ENCODE measurements at regions not wholly inside any gene's neighbourhood (a gene's known extent, or its start where the extent isn't known, plus 50 kb on each side); places are given as distances from the start of the nearest gene placed in this dataset.

DNA sequence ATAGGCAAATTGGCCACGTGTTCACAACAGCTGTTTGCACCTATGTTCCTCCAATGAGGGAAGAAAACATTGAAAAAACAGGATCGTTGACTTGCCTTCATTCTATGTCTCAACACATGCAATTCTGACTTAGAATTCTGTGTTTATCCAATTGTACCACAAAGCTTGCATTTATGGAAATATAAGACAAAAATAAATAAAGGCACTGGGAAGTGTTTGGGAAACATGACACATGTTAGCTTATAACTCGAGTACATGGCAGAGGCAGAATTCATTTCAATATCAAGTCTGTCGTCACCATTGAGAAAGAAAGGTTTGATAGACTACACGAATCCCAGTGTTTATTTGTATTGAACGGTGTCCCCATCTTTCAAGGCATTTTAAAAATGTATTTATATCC, 291.2 kb downstream of the AHR start:
- Histone ChIP-seq H3K9me3 (ENCODE audit: insufficient read depth, low read depth, low read length) (no peaks in the 10 kb centered on the region), H3K27ac (ENCODE audit: low read depth, low read length) (no peak overlapping the region), H3K9ac (ENCODE audit: low read length) (no peak overlapping the region), H3K79me2 (ENCODE audit: insufficient read depth, low read length) (no peaks in the 10 kb centered on the region), H3K4me3 (ENCODE audit: insufficient read depth, low read depth, low read length) (no peak overlapping the region), H4K20me1 (ENCODE audit: insufficient read depth, low read length) (no peaks in the 10 kb centered on the region), H3K27me3 (ENCODE audit: insufficient read depth, low read length) (no peaks in the 10 kb centered on the region), H3K36me3 (ENCODE audit: insufficient read depth, low read length) (no peaks in the 10 kb centered on the region), H3K4me1 (ENCODE audit: insufficient read depth, low read length) (peaks cover 7% of the 10 kb centered on the region), H3K4me2 (ENCODE audit: low read length) (no peak overlapping the region), H2AFZ (ENCODE audit: low read depth, low read length) (no peak overlapping the region)
- H3K27ac Mint-ChIP-seq (ENCODE audit: unreplicated experiment): no peak overlapping the region
- H3K27me3 Mint-ChIP-seq (ENCODE audit: low read depth, unreplicated experiment): no peaks in the 10 kb centered on the region
- no peaks in the 10 kb centered on the region for H3K36me3 Mint-ChIP-seq (ENCODE audit: low read depth, unreplicated experiment)
- H3K4me3 Mint-ChIP-seq (ENCODE audit: unreplicated experiment): no peak overlapping the region
- peaks cover 9% of the 10 kb centered on the region for H3K4me1 Mint-ChIP-seq (ENCODE audit: low read depth, unreplicated experiment)
- no peaks in the 10 kb centered on the region for H3K9me3 Mint-ChIP-seq (ENCODE audit: unreplicated experiment)
- DNase-seq (ENCODE audit: low read depth): no peak
- FAIRE-seq: no peak
- TF ChIP-seq EZH2 (IDR thresholded peaks at IDR 0.05; ENCODE audit: insufficient read depth, low read length): no peak
- TF ChIP-seq, protein P1, sequence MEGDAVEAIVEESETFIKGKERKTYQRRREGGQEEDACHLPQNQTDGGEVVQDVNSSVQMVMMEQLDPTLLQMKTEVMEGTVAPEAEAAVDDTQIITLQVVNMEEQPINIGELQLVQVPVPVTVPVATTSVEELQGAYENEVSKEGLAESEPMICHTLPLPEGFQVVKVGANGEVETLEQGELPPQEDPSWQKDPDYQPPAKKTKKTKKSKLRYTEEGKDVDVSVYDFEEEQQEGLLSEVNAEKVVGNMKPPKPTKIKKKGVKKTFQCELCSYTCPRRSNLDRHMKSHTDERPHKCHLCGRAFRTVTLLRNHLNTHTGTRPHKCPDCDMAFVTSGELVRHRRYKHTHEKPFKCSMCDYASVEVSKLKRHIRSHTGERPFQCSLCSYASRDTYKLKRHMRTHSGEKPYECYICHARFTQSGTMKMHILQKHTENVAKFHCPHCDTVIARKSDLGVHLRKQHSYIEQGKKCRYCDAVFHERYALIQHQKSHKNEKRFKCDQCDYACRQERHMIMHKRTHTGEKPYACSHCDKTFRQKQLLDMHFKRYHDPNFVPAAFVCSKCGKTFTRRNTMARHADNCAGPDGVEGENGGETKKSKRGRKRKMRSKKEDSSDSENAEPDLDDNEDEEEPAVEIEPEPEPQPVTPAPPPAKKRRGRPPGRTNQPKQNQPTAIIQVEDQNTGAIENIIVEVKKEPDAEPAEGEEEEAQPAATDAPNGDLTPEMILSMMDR (IDR thresholded peaks at IDR 0.05; ENCODE audit: insufficient read depth, low read depth, low read length): no peak

DNA sequence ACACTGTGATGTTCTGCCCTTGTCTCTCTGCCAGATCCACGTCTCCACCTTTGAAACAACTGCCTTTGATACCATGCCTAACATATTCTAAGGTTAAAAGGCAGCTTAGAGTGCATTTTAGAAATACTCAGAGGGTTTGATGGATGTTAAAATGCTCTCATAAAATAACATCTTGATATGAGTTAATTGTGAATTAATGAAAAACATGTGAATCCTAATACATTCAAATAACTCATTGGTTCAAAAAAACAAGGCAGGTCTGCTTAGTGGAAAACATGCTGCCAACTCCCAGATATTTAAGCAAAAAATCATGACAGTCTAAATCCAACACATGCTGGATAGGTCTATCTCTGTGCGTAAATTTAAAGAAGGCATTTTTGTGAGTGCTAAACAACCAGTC, 291.8 kb downstream of the AHR start:
- H3K4me1 ChIP-seq (ENCODE audit: insufficient read depth, low read length): peaks cover 1% of the 10 kb centered on the region
- Mint-ChIP-seq H3K9me3 (ENCODE audit: unreplicated experiment) (no peaks in the 10 kb centered on the region), H3K27ac (ENCODE audit: unreplicated experiment) (no peak overlapping the region), H3K27me3 (ENCODE audit: low read depth, unreplicated experiment) (no peaks in the 10 kb centered on the region), H3K36me3 (ENCODE audit: low read depth, unreplicated experiment) (no peaks in the 10 kb centered on the region), H3K4me1 (ENCODE audit: low read depth, unreplicated experiment) (peaks cover 4% of the 10 kb centered on the region), H3K4me3 (ENCODE audit: unreplicated experiment) (no peak overlapping the region)
- H3K27me3 ChIP-seq (ENCODE audit: insufficient read depth, low read length): no peaks in the 10 kb centered on the region
- H3K27ac ChIP-seq (ENCODE audit: low read depth, low read length): no peak overlapping the region
- H3K4me2 ChIP-seq (ENCODE audit: low read length): no peak overlapping the region
- no peaks in the 10 kb centered on the region for H3K9me3 ChIP-seq (ENCODE audit: insufficient read depth, low read depth, low read length)
- no peaks in the 10 kb centered on the region for H3K79me2 ChIP-seq (ENCODE audit: insufficient read depth, low read length)
- no peak overlapping the region for H3K9ac ChIP-seq (ENCODE audit: low read length)
- DNase-seq (ENCODE audit: low read depth) (no peak), FAIRE-seq (no peak)
- no peaks in the 10 kb centered on the region for H4K20me1 ChIP-seq (ENCODE audit: insufficient read depth, low read length)
- H3K4me3 ChIP-seq (ENCODE audit: insufficient read depth, low read depth, low read length): no peak overlapping the region
- TF ChIP-seq, protein P1 (IDR thresholded peaks at IDR 0.05; ENCODE audit: insufficient read depth, low read depth, low read length): no peak
- TF ChIP-seq EZH2 (IDR thresholded peaks at IDR 0.05; ENCODE audit: insufficient read depth, low read length): no peak
- H2AFZ ChIP-seq (ENCODE audit: low read depth, low read length): no peak overlapping the region
- no peaks in the 10 kb centered on the region for H3K36me3 ChIP-seq (ENCODE audit: insufficient read depth, low read length)

- FAIRE-seq (no peak), DNase-seq (ENCODE audit: low read depth) (no peak)
- Histone ChIP-seq H3K4me1 (ENCODE audit: insufficient read depth, low read length) (no peaks in the 10 kb centered on the region), H2AFZ (ENCODE audit: low read depth, low read length) (no peak overlapping the region), H4K20me1 (ENCODE audit: insufficient read depth, low read length) (no peaks in the 10 kb centered on the region), H3K9me3 (ENCODE audit: insufficient read depth, low read depth, low read length) (no peaks in the 10 kb centered on the region), H3K4me2 (ENCODE audit: low read length) (no peak overlapping the region), H3K27ac (ENCODE audit: low read depth, low read length) (no peak overlapping the region), H3K79me2 (ENCODE audit: insufficient read depth, low read length) (no peaks in the 10 kb centered on the region), H3K4me3 (ENCODE audit: insufficient read depth, low read depth, low read length) (no peak overlapping the region), H3K9ac (ENCODE audit: low read length) (no peak overlapping the region), H3K36me3 (ENCODE audit: insufficient read depth, low read length) (no peaks in the 10 kb centered on the region), H3K27me3 (ENCODE audit: insufficient read depth, low read length) (no peaks in the 10 kb centered on the region)
- no peak overlapping the region for H3K4me3 Mint-ChIP-seq (ENCODE audit: unreplicated experiment)
- no peaks in the 10 kb centered on the region for H3K27me3 Mint-ChIP-seq (ENCODE audit: low read depth, unreplicated experiment)
- H3K36me3 Mint-ChIP-seq (ENCODE audit: low read depth, unreplicated experiment): no peaks in the 10 kb centered on the region
- no peaks in the 10 kb centered on the region for H3K4me1 Mint-ChIP-seq (ENCODE audit: low read depth, unreplicated experiment)
- no peak overlapping the region for H3K27ac Mint-ChIP-seq (ENCODE audit: unreplicated experiment)
- H3K9me3 Mint-ChIP-seq (ENCODE audit: unreplicated experiment): peaks cover 3% of the 10 kb centered on the region
- TF ChIP-seq EZH2 (IDR thresholded peaks at IDR 0.05; ENCODE audit: insufficient read depth, low read length): no peak
- TF ChIP-seq, protein P1 (IDR thresholded peaks at IDR 0.05; ENCODE audit: insufficient read depth, low read depth, low read length): no peak
Observed at GRCh38 chr7:17593819-17594419, 295.5 kb downstream of the AHR start.

Data from astrocyte (in vitro differentiated cells and primary cell).